Uterus (tissue), 3 donors: ENCODE measurements at regions not wholly inside any gene's neighbourhood (a gene's known extent, or its start where the extent isn't known, plus 50 kb on each side); places are given as distances from the start of the nearest gene placed in this dataset.

Source experiments
- DNase-seq, 2 donors: peaks; one replicate each; pipeline ENCODE4 v3.0.0-alpha.2; 2019 to 2020
- H3K27ac ChIP-seq, 2 donors: fragments of 200-600 bp; sonication (generic); 1 replicate in 1 of 2; 2 replicates in 1 of 2; pipeline ENCODE4 v1.5.1; 2016 to 2018
- H3K27me3 ChIP-seq, 2 donors: fragments of 200-600 bp; sonication (generic); one replicate each; pipeline ENCODE4 v1.5.1; 2018 to 2019; ENCODE audit warnings: control low read depth in 1 of 2
- H3K36me3 ChIP-seq, 2 donors: fragments of 200-600 bp; sonication (generic); one replicate each; pipeline ENCODE4 v1.5.1; 2019; ENCODE audit warnings: control low read depth in 1 of 2
- H3K4me1 ChIP-seq, 2 donors: fragments of 200-600 bp; sonication (generic); one replicate each; pipeline ENCODE4 v1.5.1; 2018 to 2019; ENCODE audit warnings: control low read depth in 1 of 2
- H3K4me3 ChIP-seq, 2 donors: fragments of 200-600 bp; sonication (generic); 1 replicate in 1 of 2; 2 replicates in 1 of 2; pipeline ENCODE4 v1.5.1; 2018 to 2019; ENCODE audit warnings: mild to moderate bottlenecking in 1 of 2
- H3K9me3 ChIP-seq, 2 donors: fragments of 200-600 bp; sonication (generic); one replicate each; pipeline ENCODE4 v1.5.1; 2019; ENCODE audit warnings: control low read depth in 1 of 2
- CTCF ChIP-seq, 4 experiments: fragments of 200-600 bp in 2 of 4; fragments of 450-650 bp in 2 of 4; sonication (generic) in 2 of 4; IDR thresholded peaks; one replicate each; pipeline ENCODE4 v1.5.1; 2016 to 2019; ENCODE audit warnings: antibody characterized with exemption in 4 of 4, mild to moderate bottlenecking in 2 of 4, moderate library complexity in 1 of 4
- POLR2A ChIP-seq, 2 donors: fragments of 450-650 bp; IDR thresholded peaks; one replicate each; pipeline ENCODE4 v1.6.1; 2016; ENCODE audit warnings: antibody characterized with exemption in 2 of 2, mild to moderate bottlenecking in 1 of 2, moderate library complexity in 1 of 2
- intact Hi-C: fragments of 100-400 bp; cut with DNase I; formaldehyde crosslinking; loops from one replicate; pipeline ENCODE4 v1.15.1; 2023; ENCODE audit warnings: low total_unique reads
- donor health status: DM: yes; HTN: yes; CAD: no.

- no peak overlapping the region for H3K27ac ChIP-seq
- no peaks in the 10 kb centered on the region for H3K9me3 ChIP-seq
- H3K4me1 ChIP-seq = no peaks in the 10 kb centered on the region
- no peak for TF ChIP-seq CTCF (IDR thresholded peaks at IDR 0.05)
- no peak for TF ChIP-seq POLR2A (IDR thresholded peaks at IDR 0.05)
- intact Hi-C loops = no loop called here
- no peak overlapping the region for H3K4me3 ChIP-seq
- no peaks in the 10 kb centered on the region for H3K36me3 ChIP-seq
- no peaks in the 10 kb centered on the region for H3K27me3 ChIP-seq
- DNase-seq = no peak
Measured at GRCh38 chr15:97804950-97805349, 155.6 kb upstream of the ARRDC4 start.

GRCh38 chr15:97806766-97807165, 153.7 kb upstream of the ARRDC4 start:
- DNase-seq = no peak
- Histone ChIP-seq H3K4me3 (no peak overlapping the region), H3K9me3 (no peaks in the 10 kb centered on the region), H3K4me1 (no peaks in the 10 kb centered on the region), H3K27ac (no peak overlapping the region), H3K36me3 (no peaks in the 10 kb centered on the region), H3K27me3 (no peaks in the 10 kb centered on the region)
- TF ChIP-seq CTCF (IDR thresholded peaks at IDR 0.05) = no peak
- no peak for TF ChIP-seq POLR2A (IDR thresholded peaks at IDR 0.05)
- intact Hi-C loops = no loop called here

- no peaks in the 10 kb centered on the region for H3K9me3 ChIP-seq
- H3K36me3 ChIP-seq = no peaks in the 10 kb centered on the region
- H3K4me1 ChIP-seq = no peaks in the 10 kb centered on the region
- intact Hi-C loops = no loop called here
- no peak overlapping the region for H3K27ac ChIP-seq
- TF ChIP-seq CTCF (IDR thresholded peaks at IDR 0.05) = no peak
- no peak for TF ChIP-seq POLR2A (IDR thresholded peaks at IDR 0.05)
- no peak for DNase-seq
- H3K4me3 ChIP-seq = no peak overlapping the region
- no peaks in the 10 kb centered on the region for H3K27me3 ChIP-seq
Measured at GRCh38 chr15:97815835-97816234, 144.7 kb upstream of the ARRDC4 start.

GRCh38 chr15:97817276-97817890, 143.1 kb upstream of the ARRDC4 start:
- no peak overlapping the region for H3K4me3 ChIP-seq
- TF ChIP-seq CTCF (IDR thresholded peaks at IDR 0.05) = no peak
- no peak for TF ChIP-seq POLR2A (IDR thresholded peaks at IDR 0.05)
- intact Hi-C loops = no loop called here
- no peaks in the 10 kb centered on the region for H3K4me1 ChIP-seq
- H3K27ac ChIP-seq = no peak overlapping the region
- H3K27me3 ChIP-seq = no peaks in the 10 kb centered on the region
- no peak for DNase-seq
- H3K36me3 ChIP-seq = no peaks in the 10 kb centered on the region
- no peaks in the 10 kb centered on the region for H3K9me3 ChIP-seq

- intact Hi-C loops = no loop called here
- H3K4me3 ChIP-seq = no peak overlapping the region
- no peaks in the 10 kb centered on the region for H3K27me3 ChIP-seq
- no peak for DNase-seq
- H3K27ac ChIP-seq = no peak overlapping the region
- H3K4me1 ChIP-seq = no peaks in the 10 kb centered on the region
- TF ChIP-seq POLR2A (IDR thresholded peaks at IDR 0.05) (no peak), CTCF (IDR thresholded peaks at IDR 0.05) (no peak)
- H3K36me3 ChIP-seq = no peaks in the 10 kb centered on the region
- no peaks in the 10 kb centered on the region for H3K9me3 ChIP-seq
Measured at GRCh38 chr15:97836003-97836402, 124.5 kb upstream of the ARRDC4 start.
